GM10248 (cell line): ENCODE measurements at regions not wholly inside any gene's neighbourhood (a gene's known extent, or its start where the extent isn't known, plus 50 kb on each side); places are given as distances from the start of the nearest gene placed in this dataset.

Experiments used
- CTCF ChIA-PET: fragments of 300-600 bp; sonication (Branson Sonifier 250); formaldehyde crosslinking; extraction: SDS; loops from one replicate; lab custom pipeline; 2021; ENCODE audit warnings: antibody characterized with exemption; lab: Yijun Ruan, JAX
- POLR2A ChIA-PET: fragments of 350-650 bp; sonication (Branson Sonifier 250); formaldehyde crosslinking; extraction: SDS; loops from one replicate; lab custom pipeline; 2020; ENCODE audit warnings: antibody characterized with exemption; lab: Yijun Ruan, JAX
- DNase-seq: peaks from one replicate; pipeline ENCODE4 v3.0.0; 2012; ENCODE audit errors: extremely low spot score
- TF ChIP-seq, protein P1 (sequence below): IDR thresholded peaks from 2 replicates; pipeline ENCODE4 v1.5.1; 2012; ENCODE audit warnings: mild to moderate bottlenecking, low read depth; ENCODE audit errors: extremely low read depth, missing control alignments, control extremely low read depth

DNA sequence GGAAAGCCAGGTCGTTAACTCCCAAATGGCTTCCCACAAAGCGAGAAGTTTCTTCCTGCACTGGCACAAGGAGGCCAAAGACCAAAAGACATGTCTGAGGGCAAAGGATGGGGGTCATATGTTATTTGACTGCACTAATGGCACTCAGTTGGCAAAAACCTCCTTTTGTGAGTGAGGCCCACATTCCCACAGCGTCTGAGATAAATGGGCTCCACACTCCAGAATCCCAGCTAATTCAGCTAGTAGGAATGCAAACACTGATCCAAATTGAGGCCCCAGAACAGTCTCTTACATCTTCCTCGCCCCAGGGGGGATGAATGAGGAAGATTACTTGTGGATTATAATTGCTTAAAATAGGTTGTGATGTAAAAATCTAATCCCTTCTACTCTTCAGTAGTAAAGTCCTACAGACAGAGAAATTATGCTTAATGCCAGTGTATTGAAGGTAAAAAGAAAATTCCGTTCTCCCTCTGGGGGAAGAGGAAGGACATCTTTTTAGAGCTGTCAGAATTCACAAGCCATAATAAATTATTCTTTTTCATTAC lies 86.4 kb upstream of the PIWIL1 start:
- TF ChIP-seq, protein P1, sequence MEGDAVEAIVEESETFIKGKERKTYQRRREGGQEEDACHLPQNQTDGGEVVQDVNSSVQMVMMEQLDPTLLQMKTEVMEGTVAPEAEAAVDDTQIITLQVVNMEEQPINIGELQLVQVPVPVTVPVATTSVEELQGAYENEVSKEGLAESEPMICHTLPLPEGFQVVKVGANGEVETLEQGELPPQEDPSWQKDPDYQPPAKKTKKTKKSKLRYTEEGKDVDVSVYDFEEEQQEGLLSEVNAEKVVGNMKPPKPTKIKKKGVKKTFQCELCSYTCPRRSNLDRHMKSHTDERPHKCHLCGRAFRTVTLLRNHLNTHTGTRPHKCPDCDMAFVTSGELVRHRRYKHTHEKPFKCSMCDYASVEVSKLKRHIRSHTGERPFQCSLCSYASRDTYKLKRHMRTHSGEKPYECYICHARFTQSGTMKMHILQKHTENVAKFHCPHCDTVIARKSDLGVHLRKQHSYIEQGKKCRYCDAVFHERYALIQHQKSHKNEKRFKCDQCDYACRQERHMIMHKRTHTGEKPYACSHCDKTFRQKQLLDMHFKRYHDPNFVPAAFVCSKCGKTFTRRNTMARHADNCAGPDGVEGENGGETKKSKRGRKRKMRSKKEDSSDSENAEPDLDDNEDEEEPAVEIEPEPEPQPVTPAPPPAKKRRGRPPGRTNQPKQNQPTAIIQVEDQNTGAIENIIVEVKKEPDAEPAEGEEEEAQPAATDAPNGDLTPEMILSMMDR, result no peak
- POLR2A ChIA-PET, result no interaction called here
- CTCF ChIA-PET, result no interaction called here
- no peak for DNase-seq

DNA sequence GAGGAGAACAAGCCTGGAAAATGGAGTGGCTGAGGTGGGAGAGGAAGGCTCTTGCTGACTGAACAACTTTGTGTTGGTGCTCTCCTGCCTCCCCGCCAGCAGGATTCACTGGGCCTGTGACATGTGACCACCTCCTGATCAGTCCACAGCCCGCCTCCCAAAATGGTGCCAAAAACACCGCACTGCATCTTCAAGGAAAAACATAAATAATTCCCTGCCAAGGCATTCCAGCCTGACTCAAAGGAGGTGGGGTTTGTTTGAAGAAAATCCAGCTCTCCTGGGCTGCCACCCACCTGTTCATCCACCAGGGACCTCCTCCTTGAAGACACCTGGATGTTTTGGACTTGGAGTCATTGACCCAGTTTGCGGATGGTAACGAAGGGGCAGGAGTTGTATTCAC lies 83.8 kb upstream of the PIWIL1 start:
- POLR2A ChIA-PET, result no interaction called here
- CTCF ChIA-PET, result no interaction called here
- TF ChIP-seq, protein P1, result no peak
- no peak for DNase-seq

DNA sequence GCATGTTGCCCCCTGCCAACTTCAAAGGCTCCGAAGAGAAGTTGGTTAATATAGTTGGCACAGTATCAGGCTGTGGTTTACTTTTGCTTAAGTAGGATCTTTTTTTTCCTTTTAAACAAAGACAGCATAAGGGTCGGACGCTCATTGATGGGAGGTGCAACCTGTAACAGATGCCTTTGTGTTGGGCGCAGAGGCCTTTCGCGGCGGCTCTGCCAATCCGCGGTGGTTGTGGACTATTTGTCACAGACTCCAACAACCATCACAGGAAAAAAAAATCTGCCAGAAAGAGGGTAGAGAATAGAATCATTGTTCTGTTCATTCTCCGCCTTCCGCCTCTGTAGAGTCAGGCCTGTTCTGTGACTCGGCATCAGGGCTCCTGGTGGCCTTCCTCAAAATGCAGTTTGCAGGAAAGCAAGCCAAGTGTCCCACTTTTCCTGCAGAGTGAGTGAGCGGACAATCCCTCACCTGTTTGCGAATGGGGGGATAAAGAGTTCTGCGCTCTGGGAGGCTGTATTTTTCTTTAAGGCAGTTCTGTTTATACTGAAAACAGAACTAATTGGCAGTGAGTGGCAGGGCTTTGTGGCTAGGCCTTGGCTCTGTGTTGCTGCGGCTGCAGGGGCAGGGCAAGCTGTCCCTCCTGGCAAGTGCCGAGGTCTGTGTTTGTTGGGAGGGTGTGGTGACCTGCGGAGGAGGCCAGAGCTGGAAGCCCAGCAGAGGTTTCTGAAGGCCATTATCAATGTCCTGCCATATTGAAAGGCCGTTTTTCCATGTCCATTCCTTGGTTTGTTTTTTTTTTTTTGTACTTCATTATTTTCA lies 83.0 kb upstream of the PIWIL1 start:
- CTCF ChIA-PET, result no interaction called here
- no peak for DNase-seq
- POLR2A ChIA-PET, result no interaction called here
- TF ChIP-seq, protein P1, result no peak

DNA sequence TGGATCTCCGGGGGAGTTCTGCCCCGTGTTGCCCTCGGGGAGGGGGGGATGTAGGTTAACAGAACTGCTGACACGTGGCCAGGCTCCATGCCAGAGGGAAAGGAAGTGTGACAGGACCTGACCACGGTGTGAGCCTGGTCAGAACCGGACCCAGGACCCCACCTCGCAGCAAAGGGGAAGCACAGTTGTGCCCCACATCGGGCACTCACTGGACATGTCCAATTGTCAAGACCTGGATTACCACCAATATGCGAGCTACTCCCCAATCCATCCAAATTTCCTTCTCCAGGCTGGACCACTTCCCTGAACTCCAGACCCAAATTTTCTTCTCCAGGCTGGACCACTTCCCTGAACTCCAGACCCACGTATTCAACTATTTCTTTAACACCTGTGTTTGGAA lies 78.8 kb upstream of the PIWIL1 start:
- CTCF ChIA-PET, result no interaction called here
- DNase-seq, result no peak
- POLR2A ChIA-PET, result no interaction called here
- TF ChIP-seq, protein P1, result no peak

DNA sequence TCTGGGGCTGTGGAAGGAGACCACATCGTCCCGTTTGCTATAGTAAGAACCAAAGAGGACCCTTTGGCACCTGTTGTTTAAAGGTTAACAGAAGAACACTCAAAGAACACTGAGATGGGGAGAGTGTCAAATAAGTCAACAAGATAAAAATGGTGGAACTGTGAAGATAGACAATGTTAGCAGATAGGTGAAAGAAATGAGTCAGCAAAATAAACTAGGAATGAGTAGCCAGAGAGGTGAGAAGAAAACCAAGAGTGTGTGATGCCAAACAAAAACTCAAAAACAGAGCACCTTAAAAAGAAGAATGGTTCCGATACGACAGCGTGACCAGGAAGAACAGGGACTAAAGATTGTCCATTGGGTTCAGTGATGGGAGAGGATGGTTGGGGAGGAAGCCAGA lies 74.7 kb upstream of the PIWIL1 start:
- DNase-seq, result no peak
- ChIA-PET CTCF (no interaction called here), POLR2A (no interaction called here)
- TF ChIP-seq, protein P1, result no peak

DNA sequence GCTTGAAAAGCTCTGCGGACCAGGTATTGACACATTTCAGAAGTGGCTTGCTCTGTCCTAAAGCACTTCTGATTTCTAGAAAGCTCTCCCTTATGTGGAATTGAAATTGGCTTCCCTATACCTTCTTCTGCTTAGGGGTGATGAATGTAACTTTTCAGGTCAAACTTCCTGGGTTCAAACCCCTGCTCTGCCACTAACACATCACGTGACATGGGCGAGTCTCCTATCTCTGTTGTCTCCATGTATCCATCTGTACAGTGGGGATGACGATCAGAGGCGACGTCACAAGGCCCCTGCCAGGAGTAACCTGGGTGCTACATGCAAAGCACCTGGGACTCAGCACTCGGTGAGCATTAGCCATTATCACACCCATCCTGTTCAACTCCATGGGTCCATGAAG lies 73.7 kb upstream of the PIWIL1 start:
- POLR2A ChIA-PET, result no interaction called here
- TF ChIP-seq, protein P1, result no peak
- no peak for DNase-seq
- CTCF ChIA-PET, result no interaction called here
